HG03159 (cell line): ENCODE measurements at regions not wholly inside any gene's neighbourhood (a gene's known extent, or its start where the extent isn't known, plus 50 kb on each side); places are given as distances from the start of the nearest gene placed in this dataset.
"Not testable (repeated sequence)": the region's sequence is repeated elsewhere in the genome, so short reads cannot be mapped to it uniquely, and the experiment has no call there.

Experiments used
- ATAC-seq: cut with Tn5 transposase; IDR thresholded peaks from one replicate; pipeline ENCODE4 v1.9.1; 2021; ENCODE audit warnings: mild to moderate bottlenecking, moderate library complexity; ENCODE audit not compliant: unreplicated experiment

GRCh38 chr7:127530148-127530547 lies 55.2 kb downstream of the GCC1 start:
- ATAC-seq, result no peak

GRCh38 chr7:127527561-127527960 lies 57.8 kb downstream of the GCC1 start:
- no peak for ATAC-seq

- no peak for ATAC-seq
Measured at GRCh38 chr7:127525866-127526480, 59.4 kb downstream of the GCC1 start.

GRCh38 chr7:127516320-127516719 lies 69.1 kb downstream of the GCC1 start:
- no peak for ATAC-seq

GRCh38 chr7:127514499-127514898 lies 70.9 kb downstream of the GCC1 start:
- ATAC-seq, result no peak

- ATAC-seq, result no peak
Measured at GRCh38 chr7:127513311-127513710, 72.1 kb downstream of the GCC1 start.

- ATAC-seq, result no peak
Measured at GRCh38 chr7:127512663-127513062, 72.7 kb downstream of the GCC1 start.

- ATAC-seq, result peak; percentile 52
Measured at GRCh38 chr7:127504715-127505114, 80.7 kb downstream of the GCC1 start.

- no peak for ATAC-seq
Measured at GRCh38 chr7:127501817-127502216, 83.6 kb downstream of the GCC1 start.

GRCh38 chr7:127487381-127487780 lies 94.9 kb upstream of the ZNF800 start:
- ATAC-seq, result no peak

GRCh38 chr7:127486654-127487053 lies 94.1 kb upstream of the ZNF800 start:
- ATAC-seq, result no peak

GRCh38 chr7:127485482-127485881 lies 93.0 kb upstream of the ZNF800 start:
- no peak for ATAC-seq

GRCh38 chr7:127484954-127485353 lies 92.4 kb upstream of the ZNF800 start:
- no peak for ATAC-seq

- ATAC-seq, result no peak
Measured at GRCh38 chr7:127478461-127478860, 86.0 kb upstream of the ZNF800 start.

- no peak for ATAC-seq
Measured at GRCh38 chr7:127478024-127478355, 85.5 kb upstream of the ZNF800 start.

- no peak for ATAC-seq
Measured at GRCh38 chr7:127477295-127478023, 85.0 kb upstream of the ZNF800 start.

GRCh38 chr7:127476618-127477017 lies 84.1 kb upstream of the ZNF800 start:
- ATAC-seq, result no peak

GRCh38 chr7:127474457-127474856 lies 81.9 kb upstream of the ZNF800 start:
- ATAC-seq, result no peak

GRCh38 chr7:127473409-127473808 lies 80.9 kb upstream of the ZNF800 start:
- ATAC-seq, result no peak

- no peak for ATAC-seq
Measured at GRCh38 chr7:127460077-127460476, 67.6 kb upstream of the ZNF800 start.

GRCh38 chr7:127451258-127451657 lies 58.8 kb upstream of the ZNF800 start:
- ATAC-seq, result not testable (repeated sequence)

GRCh38 chr7:127448566-127448965 lies 56.1 kb upstream of the ZNF800 start:
- no peak for ATAC-seq
